K562 (cell line): ENCODE measurements at regions not wholly inside any gene's neighbourhood (a gene's known extent, or its start where the extent isn't known, plus 50 kb on each side); places are given as distances from the start of the nearest gene placed in this dataset.
A peak's percentile ranks its signal among the peaks of the same experiment; 100 is the strongest.

Source experiments
- ATAC-seq: fragments of 200-7000 bp; cut with Tn5 transposase; 3 replicates; pipeline ENCODE4 v1.9.1; 2020; ENCODE audit warnings: moderate library complexity
- BruUV-seq: library from RNA; stranded (reverse); fragments of 400-500 nt; replicated peaks from 2 replicates; lab custom pipeline; 2021; lab: Mats Ljungman, UMichigan
- CTCF ChIA-PET: fragments of 300-600 bp; formaldehyde crosslinking; extraction: SDS; loops from one replicate; lab custom pipeline; 2021; ENCODE audit warnings: low intra/inter-chr PET ratio; lab: Yijun Ruan, JAX
- POLR2A ChIA-PET: fragments of 300-600, 350-650 bp; sonication (Branson Sonifier 250); formaldehyde crosslinking; extraction: SDS; loops from one replicate; lab custom pipeline; 2021; ENCODE audit warnings: antibody characterized with exemption, inconsistent platforms; lab: Yijun Ruan, JAX
- DNase-seq, 4 experiments: peaks; one replicate each; pipeline versions ENCODE4 v3.0.0 to v3.0.0-alpha.2; 2011 to 2018; ENCODE audit warnings: low spot score in 3 of 4, mixed read lengths in 3 of 4; ENCODE audit errors: extremely low read depth in 1 of 4
- FAIRE-seq: peaks from 2 replicates; lab custom pipeline; 2011; peaks lifted over from hg19 to GRCh38; lab: Jason Lieb, UNC
- H2AFZ ChIP-seq: 2 replicates; pipeline ENCODE4 v1.6.0; 2011; ENCODE audit warnings: low read depth, low read length, control low read depth, inconsistent platforms
- H3K27ac ChIP-seq: fragments of 200-600 bp; 3 replicates; pipeline ENCODE4 v1.8.0; 2011; ENCODE audit warnings: low read depth, mild to moderate bottlenecking, control low read depth, inconsistent platforms, low read length, moderate library complexity, mixed read lengths; ENCODE audit errors: extremely low read depth
- H3K27me3 ChIP-seq, 2 experiments: fragments of 300-600 bp in 1 of 2; 2 replicates in 1 of 2; 3 replicates in 1 of 2; pipeline versions ENCODE4 v1.6.0 to v1.8.0; 2011; ENCODE audit warnings: inconsistent platforms in 2 of 2, low read length in 2 of 2, mild to moderate bottlenecking in 1 of 2, mixed read lengths in 1 of 2, moderate library complexity in 1 of 2; ENCODE audit not compliant: control insufficient read depth in 2 of 2, insufficient read depth in 2 of 2
- H3K36me3 ChIP-seq: fragments of 300-600 bp; 3 replicates; pipeline ENCODE4 v1.8.0; 2011; ENCODE audit warnings: mild to moderate bottlenecking, low read length, inconsistent platforms; ENCODE audit not compliant: control insufficient read depth, insufficient read depth
- H3K4me1 ChIP-seq, 2 experiments: fragments of 200-600 bp in 1 of 2; replicated peaks in 1 of 2; 2 replicates in 1 of 2; 3 replicates in 1 of 2; pipeline versions ENCODE4 v1.5.1 to v1.8.0; 2011; ENCODE audit warnings: inconsistent platforms in 2 of 2, low read length in 2 of 2, mild to moderate bottlenecking in 1 of 2, mixed read lengths in 1 of 2, moderate library complexity in 1 of 2; ENCODE audit not compliant: control insufficient read depth in 2 of 2, insufficient read depth in 2 of 2
- H3K4me2 ChIP-seq: 2 replicates; pipeline ENCODE4 v1.6.1; 2011; ENCODE audit warnings: low read length, control low read depth, inconsistent platforms, mixed read lengths; ENCODE audit not compliant: insufficient read depth
- H3K4me3 ChIP-seq: fragments of 200-600 bp; sonication (generic), shearing (Covaris generic); 2 replicates; pipeline ENCODE4 v1.5.1; 2016; ENCODE audit warnings: control low read depth, inconsistent platforms
- H3K79me2 ChIP-seq: fragments of 200-600 bp; 3 replicates; pipeline ENCODE4 v1.8.0; 2011; ENCODE audit warnings: low read length, inconsistent platforms; ENCODE audit not compliant: control insufficient read depth, insufficient read depth
- H3K9ac ChIP-seq, 2 experiments: 2 replicates each; pipeline versions ENCODE4 v1.6.0 to v1.6.1; 2011; ENCODE audit warnings: low read depth in 2 of 2, low read length in 2 of 2, control low read depth in 1 of 2, inconsistent platforms in 1 of 2, mild to moderate bottlenecking in 1 of 2, mixed read lengths in 1 of 2; ENCODE audit not compliant: insufficient read depth in 1 of 2
- H3K9me1 ChIP-seq: one replicate; pipeline ENCODE4 v1.6.0; 2011; ENCODE audit warnings: inconsistent platforms, mild to moderate bottlenecking, low read length, moderate library complexity; ENCODE audit not compliant: control insufficient read depth, insufficient read depth
- H3K9me3 ChIP-seq: replicated peaks from 2 replicates; pipeline ENCODE4 v1.5.1; 2011; ENCODE audit warnings: low read depth, low read length, inconsistent platforms; ENCODE audit not compliant: control insufficient read depth, insufficient read depth
- H4K20me1 ChIP-seq: replicated peaks from 2 replicates; pipeline ENCODE4 v1.6.1; 2011; ENCODE audit warnings: low read length, inconsistent platforms, mixed read lengths; ENCODE audit not compliant: control insufficient read depth, insufficient read depth
- BACH1 ChIP-seq: fragments of 200-800 bp; sonication (Bioruptor generic); IDR thresholded peaks from 2 replicates; pipeline ENCODE4 v1.6.1; 2016; ENCODE audit warnings: missing genetic modification characterization, missing compliant biosample characterization
- LEF1 ChIP-seq: fragments of 450-650 bp; IDR thresholded peaks from 2 replicates; pipeline ENCODE4 v1.6.1; 2016; ENCODE audit warnings: mild to moderate bottlenecking
- SMAD3 ChIP-seq: fragments of 450-650 bp; formaldehyde crosslinking; conservative IDR thresholded peaks from 2 replicates; pipeline ENCODE4 v1.4.0; 2020; ENCODE audit warnings: mild to moderate bottlenecking
- SPI1 ChIP-seq: IDR thresholded peaks from 2 replicates; pipeline ENCODE4 v1.6.1; 2011; ENCODE audit warnings: low read depth, low read length, control low read depth, borderline replicate concordance
- TCF7L2 ChIP-seq: fragments of 150-350 bp; IDR thresholded peaks from 2 replicates; pipeline ENCODE4 v1.6.1; 2016; ENCODE audit warnings: low read depth, mild to moderate bottlenecking, low read length, moderate library complexity
- ZNF274 ChIP-seq: IDR thresholded peaks from 2 replicates; pipeline ENCODE4 v1.6.1; 2011; ENCODE audit warnings: low read depth, mild to moderate bottlenecking, low read length, moderate library complexity, borderline replicate concordance
- ZNF586 ChIP-seq: fragments of 450-650 bp; formaldehyde crosslinking; conservative IDR thresholded peaks from 2 replicates; pipeline ENCODE4 v1.4.0; 2020; ENCODE audit warnings: mild to moderate bottlenecking, moderate library complexity
- ZNF707 ChIP-seq: fragments of 250-450 bp; sonication (Bioruptor Pico); conservative IDR thresholded peaks from 2 replicates; pipeline ENCODE4 v1.8.0; 2022; ENCODE audit warnings: inconsistent platforms, mild to moderate bottlenecking, moderate library complexity
- WGBS: fragments of 100-300 bp; shearing (Covaris generic); methylation state at CpG from one replicate; pipeline ENCODE4 v1.1.6; 2016; ENCODE audit warnings: low coverage, mixed read lengths; ENCODE audit not compliant: insufficient coverage; ENCODE audit errors: missing lambda C conversion rate; 5-methylcytosine and 5-hydroxymethylcytosine counted together
- in situ Hi-C: fragments of 300-500 bp; cut with MboI; formaldehyde crosslinking; loops from 4 replicates; pipeline ENCODE4 v1.15.0; 2018; ENCODE audit warnings: inconsistent platforms, mixed read lengths
- intact Hi-C: fragments of 100-400 bp; cut with micrococcal nuclease; formaldehyde crosslinking; loops from 2 replicates; pipeline ENCODE4 v1.14.2; 2022
- TF ChIP-seq, protein P1 (sequence below): IDR thresholded peaks from 2 replicates; pipeline ENCODE4 v1.6.1; 2014; ENCODE audit warnings: antibody characterized with exemption
- TF ChIP-seq, protein P2 (sequence below): fragments of 150-350 bp; conservative IDR thresholded peaks from 2 replicates; pipeline ENCODE4 v1.6.1; 2014; ENCODE audit warnings: low read length
- TF ChIP-seq, protein P3 (sequence below): sonication (generic); formaldehyde crosslinking; IDR thresholded peaks from 2 replicates; pipeline ENCODE4 v1.8.0; 2022; ENCODE audit warnings: mild to moderate bottlenecking, low read depth, missing genetic modification reagents

DNA sequence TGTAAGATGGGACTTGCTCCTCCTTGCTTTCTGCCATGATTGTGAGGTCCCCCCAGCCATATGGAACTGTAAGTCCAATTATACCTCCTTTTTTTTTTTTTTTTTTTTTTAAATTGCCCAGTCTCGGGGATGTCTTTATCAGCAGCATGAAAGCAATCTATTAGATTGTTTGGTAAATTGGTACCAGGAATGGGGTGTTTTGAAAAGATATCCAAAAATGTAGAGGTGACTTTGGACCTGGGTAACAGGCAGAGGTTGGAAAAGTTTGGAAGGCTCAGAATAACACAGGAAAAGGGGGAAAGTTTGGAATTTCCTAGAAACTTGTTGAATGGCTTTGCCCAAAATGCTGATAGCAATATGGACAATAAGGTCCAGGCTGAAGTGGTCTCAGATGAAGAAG, 545.8 kb upstream of the ALCAM start:
- Histone ChIP-seq H3K27ac (no peak overlapping the region), H3K27me3 (no peaks in the 10 kb centered on the region), H2AFZ (no peak overlapping the region), H4K20me1 (no peaks in the 10 kb centered on the region), H3K4me2 (no peak overlapping the region), H3K9me3 (no peaks in the 10 kb centered on the region), H3K79me2 (no peaks in the 10 kb centered on the region), H3K9me1 (no peaks in the 10 kb centered on the region), H3K36me3 (no peaks in the 10 kb centered on the region), H3K9ac (no peak overlapping the region), H3K4me3 (no peak overlapping the region), H3K4me1 (no peaks in the 10 kb centered on the region)
- CTCF ChIA-PET: no interaction called here
- ATAC-seq: no peak
- no peak for DNase-seq
- no TSS peak for BruUV-seq
- WGBS: 0% methylated on average over 1 of the region's 1 CpG
- in situ Hi-C loops (no loop called here), intact Hi-C loops (no loop called here)
- TF ChIP-seq, protein P1, sequence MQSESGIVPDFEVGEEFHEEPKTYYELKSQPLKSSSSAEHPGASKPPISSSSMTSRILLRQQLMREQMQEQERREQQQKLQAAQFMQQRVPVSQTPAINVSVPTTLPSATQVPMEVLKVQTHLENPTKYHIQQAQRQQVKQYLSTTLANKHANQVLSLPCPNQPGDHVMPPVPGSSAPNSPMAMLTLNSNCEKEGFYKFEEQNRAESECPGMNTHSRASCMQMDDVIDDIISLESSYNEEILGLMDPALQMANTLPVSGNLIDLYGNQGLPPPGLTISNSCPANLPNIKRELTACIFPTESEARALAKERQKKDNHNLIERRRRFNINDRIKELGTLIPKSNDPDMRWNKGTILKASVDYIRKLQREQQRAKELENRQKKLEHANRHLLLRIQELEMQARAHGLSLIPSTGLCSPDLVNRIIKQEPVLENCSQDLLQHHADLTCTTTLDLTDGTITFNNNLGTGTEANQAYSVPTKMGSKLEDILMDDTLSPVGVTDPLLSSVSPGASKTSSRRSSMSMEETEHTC: no peak
- TF ChIP-seq ZNF707: peak; percentile 70
- no peak for TF ChIP-seq ZNF274
- FAIRE-seq: no peak
- POLR2A ChIA-PET: no interaction called here

DNA sequence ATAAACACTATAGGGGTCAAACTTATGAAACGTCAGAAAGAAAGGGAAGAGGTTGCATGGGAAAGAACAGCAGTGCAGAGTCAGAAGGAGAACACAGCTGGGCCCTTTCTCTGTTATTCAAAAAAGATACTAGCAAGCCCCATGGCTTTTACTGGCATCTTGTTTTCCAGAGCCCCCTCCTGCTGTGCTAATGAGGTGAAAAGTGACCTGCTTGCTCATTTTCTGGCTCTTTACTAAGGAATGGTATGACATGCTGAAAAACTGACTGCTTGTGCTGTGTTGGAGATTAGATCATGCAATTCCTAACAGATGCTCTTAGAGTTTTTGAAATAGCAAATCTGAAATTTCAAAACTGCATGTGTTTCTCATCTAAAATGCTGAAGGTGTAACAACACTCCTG, 541.6 kb upstream of the ALCAM start:
- no peak overlapping the region for H2AFZ ChIP-seq
- TF ChIP-seq, protein P2, sequence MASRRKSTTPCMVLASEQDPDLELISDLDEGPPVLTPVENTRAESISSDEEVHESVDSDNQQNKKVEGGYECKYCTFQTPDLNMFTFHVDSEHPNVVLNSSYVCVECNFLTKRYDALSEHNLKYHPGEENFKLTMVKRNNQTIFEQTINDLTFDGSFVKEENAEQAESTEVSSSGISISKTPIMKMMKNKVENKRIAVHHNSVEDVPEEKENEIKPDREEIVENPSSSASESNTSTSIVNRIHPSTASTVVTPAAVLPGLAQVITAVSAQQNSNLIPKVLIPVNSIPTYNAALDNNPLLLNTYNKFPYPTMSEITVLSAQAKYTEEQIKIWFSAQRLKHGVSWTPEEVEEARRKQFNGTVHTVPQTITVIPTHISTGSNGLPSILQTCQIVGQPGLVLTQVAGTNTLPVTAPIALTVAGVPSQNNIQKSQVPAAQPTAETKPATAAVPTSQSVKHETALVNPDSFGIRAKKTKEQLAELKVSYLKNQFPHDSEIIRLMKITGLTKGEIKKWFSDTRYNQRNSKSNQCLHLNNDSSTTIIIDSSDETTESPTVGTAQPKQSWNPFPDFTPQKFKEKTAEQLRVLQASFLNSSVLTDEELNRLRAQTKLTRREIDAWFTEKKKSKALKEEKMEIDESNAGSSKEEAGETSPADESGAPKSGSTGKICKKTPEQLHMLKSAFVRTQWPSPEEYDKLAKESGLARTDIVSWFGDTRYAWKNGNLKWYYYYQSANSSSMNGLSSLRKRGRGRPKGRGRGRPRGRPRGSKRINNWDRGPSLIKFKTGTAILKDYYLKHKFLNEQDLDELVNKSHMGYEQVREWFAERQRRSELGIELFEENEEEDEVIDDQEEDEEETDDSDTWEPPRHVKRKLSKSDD: no peak
- no peak for TF ChIP-seq BACH1 (tag)
- TF ChIP-seq ZNF586 (CRISPR knock-in tag): no peak
- no peak for TF ChIP-seq TCF7L2
- TF ChIP-seq, protein P3, sequence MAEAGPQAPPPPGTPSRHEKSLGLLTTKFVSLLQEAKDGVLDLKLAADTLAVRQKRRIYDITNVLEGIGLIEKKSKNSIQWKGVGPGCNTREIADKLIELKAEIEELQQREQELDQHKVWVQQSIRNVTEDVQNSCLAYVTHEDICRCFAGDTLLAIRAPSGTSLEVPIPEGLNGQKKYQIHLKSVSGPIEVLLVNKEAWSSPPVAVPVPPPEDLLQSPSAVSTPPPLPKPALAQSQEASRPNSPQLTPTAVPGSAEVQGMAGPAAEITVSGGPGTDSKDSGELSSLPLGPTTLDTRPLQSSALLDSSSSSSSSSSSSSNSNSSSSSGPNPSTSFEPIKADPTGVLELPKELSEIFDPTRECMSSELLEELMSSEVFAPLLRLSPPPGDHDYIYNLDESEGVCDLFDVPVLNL (CRISPR knock-in tag): no peak
- no peak for TF ChIP-seq LEF1
- no peak for TF ChIP-seq SMAD3 (CRISPR knock-in tag)
- no peak for TF ChIP-seq SPI1
- no peak overlapping the region for H3K9ac ChIP-seq
- no peaks in the 10 kb centered on the region for H3K9me1 ChIP-seq
- BruUV-seq: no TSS peak
- no peak for DNase-seq
- intact Hi-C loops: no loop called here
- H3K4me1 ChIP-seq: no peaks in the 10 kb centered on the region
- WGBS: 0% methylated on average over 1 of the region's 1 CpG
- no peaks in the 10 kb centered on the region for H3K27me3 ChIP-seq
- H3K9me3 ChIP-seq: no peaks in the 10 kb centered on the region
- no peak for FAIRE-seq
- in situ Hi-C loops: no loop called here
- ATAC-seq: no peak
- no peaks in the 10 kb centered on the region for H3K79me2 ChIP-seq
- CTCF ChIA-PET: no interaction called here
- H3K27ac ChIP-seq: no peak overlapping the region
- H3K4me2 ChIP-seq: no peak overlapping the region
- POLR2A ChIA-PET: no interaction called here
- H3K36me3 ChIP-seq: no peaks in the 10 kb centered on the region
- no peaks in the 10 kb centered on the region for H4K20me1 ChIP-seq
- no peak overlapping the region for H3K4me3 ChIP-seq
